H1 (cell line): ENCODE measurements at regions not wholly inside any gene's neighbourhood (a gene's known extent, or its start where the extent isn't known, plus 50 kb on each side); places are given as distances from the start of the nearest gene placed in this dataset.

Experiments
- CTCF ChIA-PET: fragments of 300-600 bp; sonication (Branson Sonifier 250); formaldehyde crosslinking; loops from one replicate; lab custom pipeline; 2021; ENCODE audit not compliant: partially characterized antibody; lab: Charles Lee
- POLR2A ChIA-PET: fragments of 300-600 bp; sonication (Branson Sonifier 250); formaldehyde crosslinking; loops from one replicate; lab custom pipeline; 2021; ENCODE audit warnings: inconsistent platforms; ENCODE audit not compliant: partially characterized antibody; lab: Charles Lee
- DNase-seq, 2 experiments: peaks; one replicate each; pipeline versions ENCODE4 v3.0.0 to v3.0.0-alpha.2; 2010 to 2022; ENCODE audit warnings: low spot score in 2 of 2, low read depth in 1 of 2, mixed read lengths in 1 of 2
- FAIRE-seq: peaks from 2 replicates; lab custom pipeline; 2011; peaks lifted over from hg19 to GRCh38; lab: Jason Lieb, UNC
- H2AFZ ChIP-seq: 2 replicates; pipeline ENCODE4 v1.8.1; 2012; ENCODE audit warnings: low read length, inconsistent platforms
- H2AK5ac ChIP-seq: 2 replicates; pipeline ENCODE4 v1.6.1; 2013; ENCODE audit warnings: low read depth, low read length
- H2BK120ac ChIP-seq: replicated peaks from 2 replicates; pipeline ENCODE3; 2013; ENCODE audit warnings: low read depth, low read length, inconsistent platforms
- H2BK12ac ChIP-seq: 2 replicates; pipeline ENCODE4 v1.6.1; 2013; ENCODE audit warnings: low read depth, low read length
- H2BK15ac ChIP-seq: 2 replicates; pipeline ENCODE4 v1.6.1; 2013; ENCODE audit warnings: low read length
- H2BK20ac ChIP-seq: 2 replicates; pipeline ENCODE4 v1.6.1; 2013; ENCODE audit warnings: low read length
- H2BK5ac ChIP-seq: 2 replicates; pipeline ENCODE4 v1.6.1; 2013; ENCODE audit warnings: low read depth, low read length
- H3K14ac ChIP-seq: 2 replicates; pipeline ENCODE4 v1.6.1; 2013; ENCODE audit warnings: inconsistent platforms; ENCODE audit not compliant: insufficient read length
- H3K18ac ChIP-seq: 2 replicates; pipeline ENCODE4 v1.6.1; 2013; ENCODE audit warnings: low read length; ENCODE audit errors: extremely low read depth
- H3K23ac ChIP-seq: 2 replicates; pipeline ENCODE4 v1.6.1; 2013; ENCODE audit warnings: inconsistent platforms; ENCODE audit not compliant: insufficient read length
- H3K23me2 ChIP-seq: 2 replicates; pipeline ENCODE4 v1.6.1; 2013; ENCODE audit warnings: low read depth, low read length
- H3K27ac ChIP-seq: 2 replicates; pipeline ENCODE4 v1.6.1; 2011; ENCODE audit warnings: low read depth, low read length, inconsistent platforms
- H3K27me3 ChIP-seq, 4 experiments: replicated peaks in 1 of 4; 1 replicate in 1 of 4; 2 replicates in 3 of 4; pipeline versions ENCODE4 v1.6.1 to v1.8.1; 2011 to 2013; ENCODE audit warnings: low read length in 3 of 4, mild to moderate bottlenecking in 3 of 4, inconsistent platforms in 2 of 4, mixed read lengths in 2 of 4, moderate library complexity in 1 of 4; ENCODE audit not compliant: control insufficient read depth in 3 of 4, insufficient read depth in 3 of 4; ENCODE audit errors: extremely low read depth in 1 of 4
- H3K36me3 ChIP-seq, 4 experiments: 2 replicates each; pipeline versions ENCODE4 v1.6.1 to v1.8.1; 2011 to 2013; ENCODE audit warnings: mild to moderate bottlenecking in 4 of 4, low read length in 3 of 4, moderate library complexity in 2 of 4, control low read depth in 1 of 4, inconsistent platforms in 1 of 4; ENCODE audit not compliant: insufficient read depth in 4 of 4, control insufficient read depth in 2 of 4
- H3K4ac ChIP-seq: replicated peaks from 2 replicates; pipeline ENCODE3; 2013; ENCODE audit warnings: low read length, low read depth, mixed read lengths, inconsistent platforms; ENCODE audit not compliant: insufficient read length
- H3K4me1 ChIP-seq, 4 experiments: replicated peaks in 1 of 4; 1 replicate in 1 of 4; 2 replicates in 3 of 4; pipeline versions ENCODE4 v1.6.1 to v1.8.1; 2011 to 2013; ENCODE audit warnings: low read length in 3 of 4, inconsistent platforms in 2 of 4, mixed read lengths in 1 of 4; ENCODE audit not compliant: insufficient read depth in 4 of 4, control insufficient read depth in 3 of 4
- H3K4me2 ChIP-seq, 2 experiments: 2 replicates each; pipeline versions ENCODE4 v1.6.1 to v1.8.1; 2011 to 2013; ENCODE audit warnings: low read depth in 2 of 2, low read length in 2 of 2, control low read depth in 1 of 2, inconsistent platforms in 1 of 2, mild to moderate bottlenecking in 1 of 2; ENCODE audit not compliant: insufficient read depth in 1 of 2
- H3K4me3 ChIP-seq, 4 experiments: fragments of 200-600, 300-600 bp in 1 of 4; sonication (generic), shearing (Covaris generic), sonication (Bioruptor Twin) in 1 of 4; 2 replicates each; pipeline versions ENCODE4 v1.5.1 to v1.8.1; 2011 to 2016; ENCODE audit warnings: low read length in 4 of 4, low read depth in 3 of 4, control low read depth in 2 of 4, inconsistent platforms in 2 of 4, mild to moderate bottlenecking in 2 of 4, mixed read lengths in 1 of 4, moderate library complexity in 1 of 4; ENCODE audit not compliant: insufficient read depth in 2 of 4; ENCODE audit errors: extremely low read depth in 1 of 4
- H3K56ac ChIP-seq: replicated peaks from 2 replicates; pipeline ENCODE3; 2013; ENCODE audit warnings: low read depth, mild to moderate bottlenecking, mixed read lengths, low read length, inconsistent platforms; ENCODE audit not compliant: insufficient read length
- H3K79me1 ChIP-seq: 2 replicates; pipeline ENCODE4 v1.6.1; 2013; ENCODE audit warnings: low read depth, low read length, control low read depth
- H3K79me2 ChIP-seq, 2 experiments: 2 replicates each; pipeline versions ENCODE4 v1.6.1 to v1.8.1; 2012 to 2013; ENCODE audit warnings: low read length in 2 of 2, mild to moderate bottlenecking in 2 of 2, inconsistent platforms in 1 of 2; ENCODE audit not compliant: insufficient read depth in 2 of 2, control insufficient read depth in 1 of 2
- H3K9ac ChIP-seq, 4 experiments: replicated peaks in 1 of 4; 1 replicate in 1 of 4; 2 replicates in 3 of 4; pipeline versions ENCODE4 v1.6.1 to v1.8.1; 2011 to 2013; ENCODE audit warnings: low read depth in 3 of 4, low read length in 3 of 4, control low read depth in 2 of 4, mild to moderate bottlenecking in 2 of 4, moderate library complexity in 2 of 4, inconsistent platforms in 1 of 4; ENCODE audit errors: extremely low read depth in 1 of 4
- H3K9me3 ChIP-seq, 2 experiments: 2 replicates each; pipeline versions ENCODE4 v1.6.1 to v1.8.1; 2012 to 2013; ENCODE audit warnings: mild to moderate bottlenecking in 2 of 2, moderate library complexity in 2 of 2, control low read depth in 1 of 2, inconsistent platforms in 1 of 2, low read depth in 1 of 2, low read length in 1 of 2, mixed read lengths in 1 of 2; ENCODE audit not compliant: insufficient read depth in 2 of 2
- H4K20me1 ChIP-seq, 2 experiments: replicated peaks in 1 of 2; 2 replicates each; pipeline versions ENCODE3 to v1.8.1; 2011 to 2013; ENCODE audit warnings: inconsistent platforms in 2 of 2, low read length in 2 of 2, mild to moderate bottlenecking in 1 of 2; ENCODE audit not compliant: insufficient read depth in 2 of 2, control insufficient read depth in 1 of 2
- H4K5ac ChIP-seq: 2 replicates; pipeline ENCODE4 v1.6.1; 2013; ENCODE audit warnings: low read length, low read depth, mixed read lengths, inconsistent platforms; ENCODE audit not compliant: insufficient read length
- H4K8ac ChIP-seq: 2 replicates; pipeline ENCODE4 v1.8.0; 2013; ENCODE audit warnings: mild to moderate bottlenecking, moderate library complexity, low read length, inconsistent platforms; ENCODE audit not compliant: insufficient read depth; ENCODE audit errors: extremely low read depth
- H4K91ac ChIP-seq: replicated peaks from 2 replicates; pipeline ENCODE3; 2013; ENCODE audit warnings: low read length, mixed read lengths, inconsistent platforms; ENCODE audit not compliant: insufficient read length
- BACH1 ChIP-seq: IDR thresholded peaks from 2 replicates; pipeline ENCODE4 v1.6.1; 2012; ENCODE audit warnings: low read length, improper control_type of control experiment
- EP300 ChIP-seq, 2 experiments: IDR thresholded peaks; 1 replicate in 1 of 2; 2 replicates in 1 of 2; pipeline ENCODE4 v1.6.1; 2011 to 2012; ENCODE audit warnings: low read depth in 2 of 2, low read length in 2 of 2, mild to moderate bottlenecking in 2 of 2, borderline replicate concordance in 1 of 2, inconsistent platforms in 1 of 2, moderate library complexity in 1 of 2
- POU5F1 ChIP-seq: IDR thresholded peaks from 2 replicates; pipeline ENCODE4 v1.6.1; 2011; ENCODE audit warnings: low read depth, mild to moderate bottlenecking, low read length, moderate library complexity
- WGBS, 2 experiments: shearing (Covaris generic) in 1 of 2; methylation state at CpG; one replicate each; pipeline versions ENCODE4 v1.1.6 to v1.1.7; 2013 to 2015; ENCODE audit warnings: low lambda C conversion rate in 2 of 2, mixed read lengths in 2 of 2, inconsistent platforms in 1 of 2, low coverage in 1 of 2, missing lambda C conversion rate in 1 of 2; ENCODE audit not compliant: insufficient replicate concordance in 2 of 2, insufficient coverage in 1 of 2, insufficient read length in 1 of 2; ENCODE audit errors: extremely low coverage in 1 of 2, missing lambda C conversion rate in 1 of 2; 5-methylcytosine and 5-hydroxymethylcytosine counted together

DNA sequence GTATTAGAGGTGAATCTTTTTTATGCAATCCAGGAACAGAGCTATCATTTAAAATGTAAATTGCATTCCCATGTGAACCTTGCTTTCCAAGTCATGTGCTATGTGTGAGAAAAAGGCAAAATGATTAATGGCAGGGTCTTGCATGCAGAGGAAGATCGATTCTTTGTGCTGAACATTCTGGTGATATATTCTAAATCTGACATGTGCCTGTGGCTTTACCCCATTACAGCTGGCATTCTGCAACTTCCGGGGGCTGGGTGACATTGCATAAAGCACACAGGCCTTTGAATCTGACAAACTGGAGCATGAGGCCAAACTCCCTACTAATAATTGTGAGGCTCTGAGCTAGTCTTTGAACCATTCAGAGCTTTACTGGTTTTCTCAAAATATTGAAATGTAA is 1449.7 kb downstream of the CDH8 start:
- Histone ChIP-seq H2BK5ac (no peak overlapping the region), H3K4me2 (no peak overlapping the region), H3K23ac (no peak overlapping the region), H3K56ac (no peak overlapping the region), H3K79me2 (no peaks in the 10 kb centered on the region), H3K4me3 (no peak overlapping the region), H4K20me1 (no peaks in the 10 kb centered on the region), H4K8ac (no peak overlapping the region), H3K9me3 (no peaks in the 10 kb centered on the region), H2BK12ac (no peak overlapping the region), H3K27me3 (no peaks in the 10 kb centered on the region), H3K4me1 (no peaks in the 10 kb centered on the region), H3K36me3 (no peaks in the 10 kb centered on the region), H3K4ac (no peak overlapping the region), H2AFZ (no peak overlapping the region), H3K23me2 (no peaks in the 10 kb centered on the region), H3K79me1 (no peaks in the 10 kb centered on the region), H3K14ac (no peak overlapping the region), H4K91ac (no peak overlapping the region), H3K27ac (no peak overlapping the region), H2AK5ac (no peak overlapping the region), H2BK15ac (no peak overlapping the region), H3K18ac (no peak overlapping the region), H4K5ac (no peak overlapping the region), H2BK20ac (no peak overlapping the region), H3K9ac (no peak overlapping the region), H2BK120ac (no peak overlapping the region)
- ChIA-PET CTCF (no interaction called here), POLR2A (no interaction called here)
- FAIRE-seq: no peak
- WGBS, 2 experiments: 97% methylated on average over 2 of the region's 2 CpGs; no CpG with 5 or more reads in 1 of the 2 experiments
- no peak for TF ChIP-seq POU5F1
- TF ChIP-seq EP300 (IDR thresholded peaks at IDR 0.05; ENCODE audit: borderline replicate concordance in 1 of 2, low read depth in 2 of 2, low read length in 2 of 2): no peak
- no peak for TF ChIP-seq BACH1
- DNase-seq: no peak
